Renal pelvis (tissue), 1 donor: ENCODE measurements at regions not wholly inside any gene's neighbourhood (a gene's known extent, or its start where the extent isn't known, plus 50 kb on each side); places are given as distances from the start of the nearest gene placed in this dataset.
"Not testable (repeated sequence)": the region's sequence is repeated elsewhere in the genome, so short reads cannot be mapped to it uniquely, and the experiment has no call there.

Experiments
- DNase-seq: peaks from one replicate; pipeline ENCODE4 v3.0.0-alpha.2; 2013

GRCh38 chr1:222240536-222241181 lies 307.2 kb downstream of the HHIPL2 start:
- DNase-seq, result no peak

GRCh38 chr1:222239130-222239529 lies 308.8 kb downstream of the HHIPL2 start:
- DNase-seq, result no peak

- DNase-seq, result no peak
Observed at GRCh38 chr1:222234351-222234750, 313.6 kb downstream of the HHIPL2 start.

- DNase-seq, result no peak
Observed at GRCh38 chr1:222233444-222234158, 314.3 kb downstream of the HHIPL2 start.

- no peak for DNase-seq
Observed at GRCh38 chr1:222232842-222233241, 315.1 kb downstream of the HHIPL2 start.

- DNase-seq, result no peak
Observed at GRCh38 chr1:222229672-222230312, 318.1 kb downstream of the HHIPL2 start.

- no peak for DNase-seq
Observed at GRCh38 chr1:222225316-222225691, 322.6 kb downstream of the HHIPL2 start.

- no peak for DNase-seq
Observed at GRCh38 chr1:222224636-222225315, 323.1 kb downstream of the HHIPL2 start.

GRCh38 chr1:222224156-222224555 lies 323.7 kb downstream of the HHIPL2 start:
- no peak for DNase-seq

- no peak for DNase-seq
Observed at GRCh38 chr1:222223010-222223409, 324.9 kb downstream of the HHIPL2 start.

GRCh38 chr1:222216255-222216754 lies 331.6 kb downstream of the HHIPL2 start:
- no peak for DNase-seq

GRCh38 chr1:222210776-222211175 lies 337.1 kb downstream of the HHIPL2 start:
- no peak for DNase-seq

- no peak for DNase-seq
Observed at GRCh38 chr1:222204475-222204874, 343.4 kb downstream of the HHIPL2 start.

- no peak for DNase-seq
Observed at GRCh38 chr1:222202831-222203230, 345.1 kb downstream of the HHIPL2 start.

GRCh38 chr1:222196736-222197135 lies 351.2 kb downstream of the HHIPL2 start:
- no peak for DNase-seq

- DNase-seq, result no peak
Observed at GRCh38 chr1:222196288-222196687, 351.6 kb downstream of the HHIPL2 start.

- no peak for DNase-seq
Observed at GRCh38 chr1:222195857-222196256, 352.0 kb downstream of the HHIPL2 start.

GRCh38 chr1:222189218-222189617 lies 358.7 kb downstream of the HHIPL2 start:
- no peak for DNase-seq

GRCh38 chr1:222187566-222188332 lies 360.2 kb downstream of the HHIPL2 start:
- no peak for DNase-seq

GRCh38 chr1:222182641-222183040 lies 365.3 kb downstream of the HHIPL2 start:
- no peak for DNase-seq

GRCh38 chr1:222181191-222181590 lies 366.7 kb downstream of the HHIPL2 start:
- no peak for DNase-seq

- not testable (repeated sequence) for DNase-seq
Observed at GRCh38 chr1:222177496-222177895, 370.4 kb downstream of the HHIPL2 start.
